NT2/D1 (cell line): ENCODE measurements at regions not wholly inside any gene's neighbourhood (a gene's known extent, or its start where the extent isn't known, plus 50 kb on each side); places are given as distances from the start of the nearest gene placed in this dataset.

Experiments used
- DNase-seq: peaks from one replicate; pipeline ENCODE4 v3.0.0-alpha.2; 2011; ENCODE audit warnings: low read depth, low spot score
- H3K27me3 ChIP-seq: 2 replicates; pipeline ENCODE4 v1.6.0; 2011; ENCODE audit warnings: mild to moderate bottlenecking; ENCODE audit not compliant: insufficient read length, insufficient read depth
- H3K36me3 ChIP-seq: 2 replicates; pipeline ENCODE4 v1.6.1; 2011; ENCODE audit warnings: mild to moderate bottlenecking, low read length, mixed read lengths; ENCODE audit not compliant: insufficient read depth, insufficient read length
- H3K4me1 ChIP-seq: 2 replicates; pipeline ENCODE4 v1.5.1; 2011; ENCODE audit not compliant: insufficient read depth, insufficient read length
- H3K4me3 ChIP-seq: 2 replicates; pipeline ENCODE4 v1.5.1; 2011; ENCODE audit warnings: low read depth; ENCODE audit not compliant: insufficient read length
- H3K9ac ChIP-seq: 2 replicates; pipeline ENCODE4 v1.6.0; 2011; ENCODE audit warnings: low read depth; ENCODE audit not compliant: insufficient read length
- H3K9me3 ChIP-seq: 2 replicates; pipeline ENCODE4 v1.5.1; 2011; ENCODE audit warnings: mild to moderate bottlenecking, low read length; ENCODE audit not compliant: insufficient read depth
- SUZ12 ChIP-seq: IDR thresholded peaks from 2 replicates; pipeline ENCODE4 v1.6.1; 2011; ENCODE audit not compliant: insufficient read length, insufficient read depth; ENCODE audit errors: extremely low read depth
- YY1 ChIP-seq: IDR thresholded peaks from 2 replicates; pipeline ENCODE4 v1.6.1; 2011; ENCODE audit not compliant: insufficient read length, insufficient read depth
- ZNF274 ChIP-seq: IDR thresholded peaks from 2 replicates; pipeline ENCODE4 v1.6.1; 2011; ENCODE audit warnings: mild to moderate bottlenecking, low read depth, low read length

DNA sequence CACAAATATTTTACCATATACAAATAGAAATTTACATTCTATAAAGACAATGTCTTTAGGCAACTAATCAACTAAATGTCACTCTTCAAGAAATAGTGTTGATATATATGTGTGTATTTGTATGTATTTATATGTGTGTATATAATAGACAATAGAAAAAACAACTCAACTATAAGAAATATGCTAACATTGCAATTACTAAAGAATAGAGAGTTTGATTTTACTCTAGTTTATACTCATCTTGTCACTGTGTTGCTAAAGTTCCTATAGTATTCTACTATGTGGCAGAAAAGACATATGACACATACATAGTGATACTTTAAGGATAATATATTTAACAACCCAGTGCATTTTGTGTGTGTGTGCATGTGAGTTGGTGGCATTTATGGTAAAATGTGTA, 1728.3 kb downstream of the PLA2G4A start:
- H3K9ac ChIP-seq: no peak overlapping the region
- H3K27me3 ChIP-seq: no peaks in the 10 kb centered on the region
- no peak for TF ChIP-seq SUZ12
- no peak for TF ChIP-seq YY1
- no peak for TF ChIP-seq ZNF274
- no peaks in the 10 kb centered on the region for H3K36me3 ChIP-seq
- no peak for DNase-seq
- H3K4me3 ChIP-seq: no peak overlapping the region
- H3K9me3 ChIP-seq: no peaks in the 10 kb centered on the region
- H3K4me1 ChIP-seq: no peaks in the 10 kb centered on the region

GRCh38 chr1:188582911-188583532, 1754.3 kb downstream of the PLA2G4A start:
- H3K9ac ChIP-seq: no peak overlapping the region
- H3K4me1 ChIP-seq: no peaks in the 10 kb centered on the region
- no peak overlapping the region for H3K4me3 ChIP-seq
- H3K9me3 ChIP-seq: no peaks in the 10 kb centered on the region
- no peak for DNase-seq
- no peaks in the 10 kb centered on the region for H3K36me3 ChIP-seq
- TF ChIP-seq YY1: no peak
- no peak for TF ChIP-seq ZNF274
- no peak for TF ChIP-seq SUZ12
- H3K27me3 ChIP-seq: no peaks in the 10 kb centered on the region

DNA sequence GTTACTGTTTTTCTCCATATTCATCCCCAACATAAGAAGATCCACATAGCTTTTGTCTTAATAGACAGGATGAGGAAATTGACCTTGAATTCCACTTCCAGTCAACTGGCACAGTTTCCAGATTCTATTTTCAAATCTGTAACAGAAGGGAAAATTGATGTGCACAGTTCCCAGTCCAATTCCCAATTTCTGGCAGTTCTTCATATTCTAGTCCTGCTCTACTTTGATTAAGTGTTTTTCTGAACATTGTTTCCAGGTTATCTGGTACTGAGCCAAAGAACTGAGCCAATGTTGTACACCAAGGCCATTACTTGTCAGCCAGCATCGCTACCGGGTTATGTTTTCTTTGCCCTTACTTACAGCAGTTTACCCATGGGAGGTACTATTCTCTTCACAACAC, 1755.4 kb downstream of the PLA2G4A start:
- no peak for TF ChIP-seq YY1
- TF ChIP-seq SUZ12: no peak
- no peak for TF ChIP-seq ZNF274
- no peak for DNase-seq
- no peaks in the 10 kb centered on the region for H3K9me3 ChIP-seq
- H3K36me3 ChIP-seq: no peaks in the 10 kb centered on the region
- no peak overlapping the region for H3K4me3 ChIP-seq
- no peaks in the 10 kb centered on the region for H3K27me3 ChIP-seq
- no peaks in the 10 kb centered on the region for H3K4me1 ChIP-seq
- no peak overlapping the region for H3K9ac ChIP-seq

- TF ChIP-seq SUZ12 (no peak), ZNF274 (no peak)
- H3K4me1 ChIP-seq: no peaks in the 10 kb centered on the region
- DNase-seq: no peak
- H3K9ac ChIP-seq: no peak overlapping the region
- no peaks in the 10 kb centered on the region for H3K36me3 ChIP-seq
- no peaks in the 10 kb centered on the region for H3K27me3 ChIP-seq
- no peaks in the 10 kb centered on the region for H3K9me3 ChIP-seq
- no peak overlapping the region for H3K4me3 ChIP-seq
Measured at GRCh38 chr1:188590641-188591040, 1761.9 kb downstream of the PLA2G4A start.

GRCh38 chr1:188594542-188595235, 1765.9 kb downstream of the PLA2G4A start:
- H3K36me3 ChIP-seq: no peaks in the 10 kb centered on the region
- H3K4me1 ChIP-seq: no peaks in the 10 kb centered on the region
- no peaks in the 10 kb centered on the region for H3K9me3 ChIP-seq
- H3K4me3 ChIP-seq: no peak overlapping the region
- no peak for DNase-seq
- H3K9ac ChIP-seq: no peak overlapping the region
- no peaks in the 10 kb centered on the region for H3K27me3 ChIP-seq
- TF ChIP-seq YY1: no peak
- no peak for TF ChIP-seq ZNF274
- TF ChIP-seq SUZ12: no peak

GRCh38 chr1:188599313-188599712, 1770.6 kb downstream of the PLA2G4A start:
- no peak overlapping the region for H3K9ac ChIP-seq
- no peak for DNase-seq
- H3K9me3 ChIP-seq: no peaks in the 10 kb centered on the region
- no peaks in the 10 kb centered on the region for H3K4me1 ChIP-seq
- no peaks in the 10 kb centered on the region for H3K27me3 ChIP-seq
- H3K36me3 ChIP-seq: no peaks in the 10 kb centered on the region
- no peak overlapping the region for H3K4me3 ChIP-seq
- no peak for TF ChIP-seq SUZ12
- no peak for TF ChIP-seq ZNF274
- TF ChIP-seq YY1: no peak

DNA sequence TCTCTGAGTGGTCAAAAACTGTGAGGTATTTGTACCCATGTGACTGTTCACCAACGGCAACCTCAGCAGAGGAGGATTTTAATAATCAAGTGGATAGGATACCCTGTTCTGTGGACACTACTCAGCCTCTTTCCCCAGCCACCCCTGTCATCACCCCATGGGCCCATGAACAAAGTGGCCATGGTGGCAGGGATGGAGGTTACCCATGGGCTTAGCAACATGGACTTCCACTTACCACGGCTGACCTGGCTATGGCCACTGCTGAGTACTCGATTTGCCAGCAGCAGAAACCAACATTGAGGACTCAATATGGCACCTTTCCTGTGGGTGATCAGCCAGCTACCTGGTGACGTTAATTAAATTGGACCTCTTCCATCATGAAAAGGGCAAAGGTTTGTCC, 1782.7 kb downstream of the PLA2G4A start:
- H3K36me3 ChIP-seq: no peaks in the 10 kb centered on the region
- H3K9me3 ChIP-seq: peaks cover 4% of the 10 kb centered on the region; the same call in 1 of the 2 replicates
- TF ChIP-seq SUZ12 (no peak), ZNF274 (no peak), YY1 (no peak)
- no peak for DNase-seq
- H3K4me3 ChIP-seq: no peak overlapping the region
- no peaks in the 10 kb centered on the region for H3K4me1 ChIP-seq
- H3K9ac ChIP-seq: no peak overlapping the region
- H3K27me3 ChIP-seq: no peaks in the 10 kb centered on the region

GRCh38 chr1:188615321-188615720, 1786.6 kb downstream of the PLA2G4A start:
- no peak for DNase-seq
- no peak overlapping the region for H3K4me3 ChIP-seq
- no peaks in the 10 kb centered on the region for H3K4me1 ChIP-seq
- H3K36me3 ChIP-seq: no peaks in the 10 kb centered on the region
- TF ChIP-seq YY1 (no peak), SUZ12 (no peak), ZNF274 (no peak)
- H3K9ac ChIP-seq: no peak overlapping the region
- H3K9me3 ChIP-seq: no peaks in the 10 kb centered on the region
- H3K27me3 ChIP-seq: no peaks in the 10 kb centered on the region
